AG04450 (cell line): ENCODE measurements at regions not wholly inside any gene's neighbourhood (a gene's known extent, or its start where the extent isn't known, plus 50 kb on each side); places are given as distances from the start of the nearest gene placed in this dataset.

Source experiments
- CTCF ChIA-PET: fragments of 300-600, 350-600 bp; formaldehyde crosslinking; extraction: SDS; loops from one replicate; lab custom pipeline; 2022; ENCODE audit warnings: antibody characterized with exemption, inconsistent platforms; lab: Charles Lee
- POLR2A ChIA-PET: fragments of 350-600 bp; formaldehyde crosslinking; extraction: SDS; loops from one replicate; lab custom pipeline; 2021; ENCODE audit warnings: antibody characterized with exemption, inconsistent platforms; lab: Yijun Ruan, JAX
- DNase-seq: peaks from one replicate; pipeline ENCODE4 v3.0.0-alpha.2; 2011; ENCODE audit warnings: low read depth, low spot score
- H3K27ac ChIP-seq: one replicate; pipeline ENCODE4 v1.5.1; 2012; ENCODE audit warnings: low read depth, low read length, control low read depth
- H3K27me3 ChIP-seq: one replicate; pipeline ENCODE4 v1.6.0; 2012; ENCODE audit warnings: low read length; ENCODE audit not compliant: control insufficient read depth, insufficient read depth
- H3K4me3 ChIP-seq: 2 replicates; pipeline ENCODE4 v1.5.1; 2011; ENCODE audit warnings: mild to moderate bottlenecking, low read depth, low read length, control low read depth
- H3K9me3 ChIP-seq: 2 replicates; pipeline ENCODE4 v1.5.1; 2012; ENCODE audit warnings: low read length; ENCODE audit not compliant: control insufficient read depth, insufficient read depth
- CTCF ChIP-seq: IDR thresholded peaks from 2 replicates; pipeline ENCODE4 v1.5.1; 2011; ENCODE audit warnings: low read depth, low read length, control low read depth, inconsistent platforms

GRCh38 chr4:129600898-129601297, 504.9 kb downstream of the C4orf33 start:
- no peaks in the 10 kb centered on the region for H3K27me3 ChIP-seq
- ChIA-PET POLR2A (no interaction called here), CTCF (no interaction called here)
- H3K4me3 ChIP-seq, result no peak overlapping the region
- DNase-seq, result no peak
- no peak overlapping the region for H3K27ac ChIP-seq
- no peaks in the 10 kb centered on the region; the same call in 1 of the 2 replicates for H3K9me3 ChIP-seq
- no peak for TF ChIP-seq CTCF

GRCh38 chr4:129602447-129602846, 506.5 kb downstream of the C4orf33 start:
- no peak for DNase-seq
- CTCF ChIA-PET, result no interaction called here
- Histone ChIP-seq H3K27me3 (no peaks in the 10 kb centered on the region), H3K27ac (no peak overlapping the region), H3K9me3 (peaks cover 4% of the 10 kb centered on the region; the same call in 1 of the 2 replicates), H3K4me3 (no peak overlapping the region)
- TF ChIP-seq CTCF, result no peak
- POLR2A ChIA-PET, result no interaction called here

- H3K27ac ChIP-seq, result no peak overlapping the region
- H3K4me3 ChIP-seq, result no peak overlapping the region
- CTCF ChIA-PET, result no interaction called here
- POLR2A ChIA-PET, result no interaction called here
- no peak for TF ChIP-seq CTCF
- no peak for DNase-seq
- peaks cover 4% of the 10 kb centered on the region; the same call in 1 of the 2 replicates for H3K9me3 ChIP-seq
- no peaks in the 10 kb centered on the region for H3K27me3 ChIP-seq
Measured at GRCh38 chr4:129603241-129603931, 507.4 kb downstream of the C4orf33 start.

DNA sequence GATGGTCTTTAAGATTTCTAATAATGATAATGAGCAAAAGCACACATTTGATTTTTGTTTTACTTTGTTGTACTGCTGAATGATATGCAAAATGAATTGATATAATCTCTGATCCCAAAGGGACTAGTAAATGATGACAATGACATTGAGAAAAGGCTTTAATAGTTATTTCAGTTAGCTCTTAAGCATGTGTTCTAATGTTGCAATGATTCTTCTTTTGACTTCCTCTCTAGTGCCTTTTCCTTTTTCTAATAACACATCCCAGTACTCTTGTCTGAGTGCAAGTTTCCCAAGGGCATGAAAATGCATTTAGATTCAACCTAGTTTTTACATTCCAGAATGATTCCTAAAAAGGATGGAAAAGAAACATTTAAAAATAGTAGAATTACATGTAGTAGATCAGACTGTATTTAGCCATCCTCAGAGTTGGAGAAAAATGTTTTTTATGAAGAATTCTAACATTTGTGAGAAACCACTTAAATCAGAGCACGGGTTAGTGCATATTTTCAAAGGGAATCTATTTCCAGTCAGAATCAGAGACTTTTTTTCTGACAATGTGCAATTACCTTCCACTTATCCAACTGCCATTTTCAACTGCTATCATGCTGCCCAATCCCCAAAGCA, 508.8 kb downstream of the C4orf33 start:
- ChIA-PET CTCF (no interaction called here), POLR2A (no interaction called here)
- Histone ChIP-seq H3K27me3 (no peaks in the 10 kb centered on the region), H3K9me3 (peaks cover 4% of the 10 kb centered on the region; the same call in 1 of the 2 replicates), H3K4me3 (no peak overlapping the region), H3K27ac (no peak overlapping the region)
- no peak for TF ChIP-seq CTCF
- no peak for DNase-seq

- CTCF ChIA-PET, result interaction anchor here (0.6 kb wide), 1 partner anchor 59 kb away, joined by 7 read pairs; no protein-coding TSS in a partner anchor
- Histone ChIP-seq H3K9me3 (peaks cover 4% of the 10 kb centered on the region; the same call in 1 of the 2 replicates), H3K27me3 (no peaks in the 10 kb centered on the region), H3K4me3 (no peak overlapping the region), H3K27ac (no peak overlapping the region)
- DNase-seq, result no peak
- POLR2A ChIA-PET, result no interaction called here
- no peak for TF ChIP-seq CTCF
Measured at GRCh38 chr4:129614611-129615010, 518.7 kb downstream of the C4orf33 start.
